Vagina (tissue), 2 donors: ENCODE measurements at regions not wholly inside any gene's neighbourhood (a gene's known extent, or its start where the extent isn't known, plus 50 kb on each side); places are given as distances from the start of the nearest gene placed in this dataset.

Experiments used
- POLR2A ChIP-seq, 2 donors: fragments of 450-650 bp; IDR thresholded peaks; one replicate each; pipeline ENCODE4 v1.6.1; 2017; ENCODE audit warnings: antibody characterized with exemption in 2 of 2, mild to moderate bottlenecking in 2 of 2, moderate library complexity in 2 of 2
- POLR2AphosphoS5 ChIP-seq, 2 donors: sonication (generic); formaldehyde crosslinking; IDR thresholded peaks; one replicate each; pipeline ENCODE4 v1.9.0; 2017; ENCODE audit warnings: antibody characterized with exemption in 2 of 2, mild to moderate bottlenecking in 2 of 2, low read depth in 1 of 2; ENCODE audit not compliant: insufficient read depth in 1 of 2
- TF ChIP-seq, protein P1 (sequence below), 3 experiments: fragments of 450-650 bp in 2 of 3; fragments of 200-600 bp in 1 of 3; sonication (generic) in 1 of 3; IDR thresholded peaks; one replicate each; pipeline ENCODE4 v1.5.1; 2017 to 2019; ENCODE audit warnings: antibody characterized with exemption in 3 of 3, mild to moderate bottlenecking in 2 of 3, moderate library complexity in 2 of 3

DNA sequence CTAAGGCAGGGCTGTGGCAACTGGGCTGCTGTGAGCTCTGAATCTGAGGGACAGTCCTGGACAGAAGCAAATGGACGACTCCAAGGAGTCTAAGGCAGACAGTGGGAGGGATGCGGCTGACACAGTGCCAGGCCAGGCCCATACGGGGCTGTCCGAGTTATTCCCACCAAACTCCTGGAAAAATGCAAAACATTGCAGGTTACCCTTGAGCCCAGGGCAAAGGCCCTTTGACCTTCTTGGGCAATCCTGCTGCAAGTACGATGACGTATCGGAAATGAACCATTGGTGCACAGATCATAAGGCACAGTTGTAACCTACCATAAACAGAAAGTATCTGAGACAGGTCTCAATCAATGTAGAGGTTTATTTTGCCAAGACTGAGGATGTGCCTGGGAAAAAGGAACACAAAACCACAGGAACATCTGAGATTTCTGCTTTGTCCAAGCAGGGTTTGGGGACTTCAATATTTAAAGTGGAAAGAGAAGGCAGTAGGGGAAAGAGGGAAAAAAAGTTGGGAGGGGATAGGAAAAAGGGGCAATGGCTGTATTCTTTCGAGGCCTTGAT is 118.9 kb downstream of the DACT2 start:
- TF ChIP-seq POLR2A (IDR thresholded peaks at IDR 0.05) (no peak), POLR2AphosphoS5 (IDR thresholded peaks at IDR 0.05; ENCODE audit: insufficient read depth in 1 of 2, low read depth in 1 of 2) (no peak)
- TF ChIP-seq, protein P1, sequence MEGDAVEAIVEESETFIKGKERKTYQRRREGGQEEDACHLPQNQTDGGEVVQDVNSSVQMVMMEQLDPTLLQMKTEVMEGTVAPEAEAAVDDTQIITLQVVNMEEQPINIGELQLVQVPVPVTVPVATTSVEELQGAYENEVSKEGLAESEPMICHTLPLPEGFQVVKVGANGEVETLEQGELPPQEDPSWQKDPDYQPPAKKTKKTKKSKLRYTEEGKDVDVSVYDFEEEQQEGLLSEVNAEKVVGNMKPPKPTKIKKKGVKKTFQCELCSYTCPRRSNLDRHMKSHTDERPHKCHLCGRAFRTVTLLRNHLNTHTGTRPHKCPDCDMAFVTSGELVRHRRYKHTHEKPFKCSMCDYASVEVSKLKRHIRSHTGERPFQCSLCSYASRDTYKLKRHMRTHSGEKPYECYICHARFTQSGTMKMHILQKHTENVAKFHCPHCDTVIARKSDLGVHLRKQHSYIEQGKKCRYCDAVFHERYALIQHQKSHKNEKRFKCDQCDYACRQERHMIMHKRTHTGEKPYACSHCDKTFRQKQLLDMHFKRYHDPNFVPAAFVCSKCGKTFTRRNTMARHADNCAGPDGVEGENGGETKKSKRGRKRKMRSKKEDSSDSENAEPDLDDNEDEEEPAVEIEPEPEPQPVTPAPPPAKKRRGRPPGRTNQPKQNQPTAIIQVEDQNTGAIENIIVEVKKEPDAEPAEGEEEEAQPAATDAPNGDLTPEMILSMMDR (IDR thresholded peaks at IDR 0.05), result no peak
